ENCODE measurements at regions not wholly inside any gene's neighbourhood (a gene's known extent, or its start where the extent isn't known, plus 50 kb on each side); places are given as distances from the start of the nearest gene placed in this dataset.

- TF ChIP-seq CBFB (CRISPR knock-in tag; IDR thresholded peaks at IDR 0.05; ENCODE audit: low read depth) (no peak), CTCF (IDR thresholded peaks at IDR 0.05) (no peak), CREB1 (CRISPR knock-in tag; IDR thresholded peaks at IDR 0.05) (no peak), ZNF121 (CRISPR knock-in tag; IDR thresholded peaks at IDR 0.05) (no peak), FOXK1 (CRISPR knock-in tag; IDR thresholded peaks at IDR 0.05) (no peak), ETV6 (CRISPR knock-in tag; IDR thresholded peaks at IDR 0.05) (no peak)
These were observed 389.7 kb downstream of the NXPE2 start for GRCh38 chr11:115067900-115068530.

All from WTC11 (cell line).